Small intestine (tissue), 7 donors: ENCODE measurements at regions not wholly inside any gene's neighbourhood (a gene's known extent, or its start where the extent isn't known, plus 50 kb on each side); places are given as distances from the start of the nearest gene placed in this dataset.

Experiments
- DNase-seq, 2 donors: peaks; one replicate each; pipeline versions ENCODE4 v3.0.0 to v3.0.0-alpha.2; 2013
- FAIRE-seq: peaks from 2 replicates; lab custom pipeline; 2012; peaks lifted over from hg19 to GRCh38; lab: Jason Lieb, UNC
- H3K27ac ChIP-seq, 3 donors: one replicate each; pipeline ENCODE4 v1.5.1; 2013; ENCODE audit warnings: low read length in 2 of 3, mild to moderate bottlenecking in 2 of 3, control low read depth in 1 of 3, inconsistent platforms in 1 of 3, low read depth in 1 of 3, moderate library complexity in 1 of 3
- H3K27me3 ChIP-seq, 3 donors: one replicate each; pipeline ENCODE4 v1.6.1; 2013; ENCODE audit warnings: low read length in 3 of 3, inconsistent platforms in 1 of 3; ENCODE audit not compliant: control insufficient read depth in 3 of 3, insufficient read depth in 3 of 3
- H3K36me3 ChIP-seq, 3 donors: one replicate each; pipeline ENCODE4 v1.6.1; 2013; ENCODE audit warnings: low read length in 3 of 3, inconsistent platforms in 1 of 3, low read depth in 1 of 3, mild to moderate bottlenecking in 1 of 3, moderate library complexity in 1 of 3; ENCODE audit not compliant: control insufficient read depth in 3 of 3, insufficient read depth in 2 of 3
- H3K4me1 ChIP-seq, 3 donors: one replicate each; pipeline ENCODE4 v1.6.1; 2013; ENCODE audit warnings: low read length in 2 of 3, inconsistent platforms in 1 of 3, low read depth in 1 of 3, mild to moderate bottlenecking in 1 of 3, moderate library complexity in 1 of 3; ENCODE audit not compliant: control insufficient read depth in 3 of 3, insufficient read depth in 2 of 3
- H3K4me3 ChIP-seq, 3 donors: one replicate each; pipeline ENCODE4 v1.5.1; 2013; ENCODE audit warnings: low read length in 3 of 3, control low read depth in 1 of 3, inconsistent platforms in 1 of 3, low read depth in 1 of 3, mild to moderate bottlenecking in 1 of 3, moderate library complexity in 1 of 3
- H3K9me3 ChIP-seq, 2 donors: one replicate each; pipeline ENCODE4 v1.6.1; 2013; ENCODE audit warnings: low read depth in 1 of 2, low read length in 1 of 2; ENCODE audit not compliant: control insufficient read depth in 2 of 2, insufficient read depth in 1 of 2
- WGBS, 3 donors: extraction: QIAGEN DNeasy Blood & Tissue Kit; methylation state at CpG; one replicate each; pipeline ENCODE4 v1.1.7; 2013; 5-methylcytosine and 5-hydroxymethylcytosine counted together
- donor health status: healthy with polysubstance abuse.
- donor health status: control.
- donor health status: control.
- donor health status: Bipolar disorder and iron deficiency.
- donor health status: healthy.

- no peaks in the 10 kb centered on the region for H3K36me3 ChIP-seq
- H3K9me3 ChIP-seq = no peaks in the 10 kb centered on the region
- no peak for FAIRE-seq
- no peak overlapping the region for H3K4me3 ChIP-seq
- WGBS, 3 donors = 97 to 100% (median 100%) methylated on average over 1 of the region's 1 CpG
- no peak for DNase-seq
- H3K27me3 ChIP-seq = no peaks in the 10 kb centered on the region
- no peak overlapping the region for H3K27ac ChIP-seq
- no peaks in the 10 kb centered on the region for H3K4me1 ChIP-seq
Measured at GRCh38 chr20:11820838-11821237, 96.9 kb upstream of the BTBD3 start.

- 16 to 48% (median 36%) methylated on average over 2 of the region's 2 CpGs for WGBS, 3 donors
- H3K4me3 ChIP-seq = no peak overlapping the region
Measured at GRCh38 chr20:11822540-11822794, 95.2 kb upstream of the BTBD3 start.

GRCh38 chr20:11826334-11826733 lies 91.4 kb upstream of the BTBD3 start:
- FAIRE-seq (no peak), DNase-seq (no peak)
- Histone ChIP-seq H3K9me3 (peaks cover 0 to 4% of the 10 kb centered on the region in 2 donors), H3K36me3 (no peaks in the 10 kb centered on the region), H3K4me3 (no peak overlapping the region), H3K27ac (no peak overlapping the region), H3K27me3 (no peaks in the 10 kb centered on the region), H3K4me1 (no peaks in the 10 kb centered on the region)
- WGBS, 3 donors = 62 to 65% (median 64%) methylated on average over 4 of the region's 4 CpGs

More at GRCh38 chr20:11822540-11822794, 95.2 kb upstream of the BTBD3 start:
- peaks cover 0 to 2% of the 10 kb centered on the region in 2 donors for H3K9me3 ChIP-seq
- no peak overlapping the region for H3K27ac ChIP-seq
- FAIRE-seq (no peak), DNase-seq (no peak)
- no peaks in the 10 kb centered on the region for H3K4me1 ChIP-seq
- H3K27me3 ChIP-seq = no peaks in the 10 kb centered on the region
- H3K36me3 ChIP-seq = no peaks in the 10 kb centered on the region

- DNase-seq (no peak), FAIRE-seq (no peak)
- 62 to 81% (median 71%) methylated on average over 1 of the region's 1 CpG for WGBS, 3 donors
- Histone ChIP-seq H3K36me3 (no peaks in the 10 kb centered on the region), H3K9me3 (peaks cover 0 to 3% of the 10 kb centered on the region in 2 donors), H3K4me3 (no peak overlapping the region), H3K27me3 (no peaks in the 10 kb centered on the region), H3K27ac (no peak overlapping the region), H3K4me1 (no peaks in the 10 kb centered on the region)
Measured at GRCh38 chr20:11832397-11832796, 85.3 kb upstream of the BTBD3 start.

- H3K4me1 ChIP-seq = no peaks in the 10 kb centered on the region
- H3K27ac ChIP-seq = no peak overlapping the region
- WGBS, 3 donors = 0% methylated on average over 1 of the region's 1 CpG
- no peaks in the 10 kb centered on the region for H3K27me3 ChIP-seq
- no peak overlapping the region for H3K4me3 ChIP-seq
- FAIRE-seq (no peak), DNase-seq (no peak)
- no peaks in the 10 kb centered on the region for H3K9me3 ChIP-seq
- no peaks in the 10 kb centered on the region for H3K36me3 ChIP-seq
Measured at GRCh38 chr20:11832851-11833250, 84.8 kb upstream of the BTBD3 start.

- FAIRE-seq = no peak
- WGBS, 3 donors = 76 to 82% (median 78%) methylated on average over 3 of the region's 3 CpGs
Measured at GRCh38 chr20:11833825-11834224, 83.9 kb upstream of the BTBD3 start.

GRCh38 chr20:11838076-11838636 lies 79.5 kb upstream of the BTBD3 start:
- Histone ChIP-seq H3K4me3 (no peak overlapping the region), H3K36me3 (no peaks in the 10 kb centered on the region), H3K27ac (no peak overlapping the region), H3K4me1 (no peaks in the 10 kb centered on the region), H3K9me3 (no peaks in the 10 kb centered on the region), H3K27me3 (no peaks in the 10 kb centered on the region)
- WGBS, 3 donors = 50 to 72% (median 58%) methylated on average over 4 of the region's 4 CpGs
- FAIRE-seq (no peak), DNase-seq (no peak)

More at GRCh38 chr20:11833825-11834224, 83.9 kb upstream of the BTBD3 start:
- DNase-seq = no peak
- H3K9me3 ChIP-seq = no peaks in the 10 kb centered on the region
- H3K27me3 ChIP-seq = no peaks in the 10 kb centered on the region
- no peak overlapping the region for H3K27ac ChIP-seq
- no peak overlapping the region for H3K4me3 ChIP-seq
- H3K36me3 ChIP-seq = no peaks in the 10 kb centered on the region
- no peaks in the 10 kb centered on the region for H3K4me1 ChIP-seq

- Histone ChIP-seq H3K36me3 (no peaks in the 10 kb centered on the region), H3K4me1 (no peaks in the 10 kb centered on the region), H3K27ac (no peak overlapping the region), H3K27me3 (no peaks in the 10 kb centered on the region), H3K4me3 (no peak overlapping the region), H3K9me3 (no peaks in the 10 kb centered on the region)
- no peak for FAIRE-seq
- no peak for DNase-seq
- 74 to 85% (median 85%) methylated on average over 3 of the region's 3 CpGs for WGBS, 3 donors
Measured at GRCh38 chr20:11841972-11842461, 75.7 kb upstream of the BTBD3 start.

GRCh38 chr20:11843289-11843688 lies 74.4 kb upstream of the BTBD3 start:
- peak; percentile 5 for FAIRE-seq

More at GRCh38 chr20:11843289-11843688, 74.4 kb upstream of the BTBD3 start:
- H3K27ac ChIP-seq = no peak overlapping the region
- WGBS, 3 donors = 62 to 75% (median 70%) methylated on average over 1 of the region's 1 CpG
- no peak for DNase-seq
- no peaks in the 10 kb centered on the region for H3K27me3 ChIP-seq
- no peaks in the 10 kb centered on the region for H3K36me3 ChIP-seq
- H3K4me1 ChIP-seq = no peaks in the 10 kb centered on the region
- H3K9me3 ChIP-seq = no peaks in the 10 kb centered on the region
- H3K4me3 ChIP-seq = no peak overlapping the region
